Epidermal melanocyte (primary cell): ENCODE measurements at regions not wholly inside any gene's neighbourhood (a gene's known extent, or its start where the extent isn't known, plus 50 kb on each side); places are given as distances from the start of the nearest gene placed in this dataset.

ENCODE experiments used
- DNase-seq: peaks from one replicate; pipeline ENCODE4 v3.0.0; 2011; ENCODE audit warnings: low spot score; ENCODE audit not compliant: insufficient read length

DNA sequence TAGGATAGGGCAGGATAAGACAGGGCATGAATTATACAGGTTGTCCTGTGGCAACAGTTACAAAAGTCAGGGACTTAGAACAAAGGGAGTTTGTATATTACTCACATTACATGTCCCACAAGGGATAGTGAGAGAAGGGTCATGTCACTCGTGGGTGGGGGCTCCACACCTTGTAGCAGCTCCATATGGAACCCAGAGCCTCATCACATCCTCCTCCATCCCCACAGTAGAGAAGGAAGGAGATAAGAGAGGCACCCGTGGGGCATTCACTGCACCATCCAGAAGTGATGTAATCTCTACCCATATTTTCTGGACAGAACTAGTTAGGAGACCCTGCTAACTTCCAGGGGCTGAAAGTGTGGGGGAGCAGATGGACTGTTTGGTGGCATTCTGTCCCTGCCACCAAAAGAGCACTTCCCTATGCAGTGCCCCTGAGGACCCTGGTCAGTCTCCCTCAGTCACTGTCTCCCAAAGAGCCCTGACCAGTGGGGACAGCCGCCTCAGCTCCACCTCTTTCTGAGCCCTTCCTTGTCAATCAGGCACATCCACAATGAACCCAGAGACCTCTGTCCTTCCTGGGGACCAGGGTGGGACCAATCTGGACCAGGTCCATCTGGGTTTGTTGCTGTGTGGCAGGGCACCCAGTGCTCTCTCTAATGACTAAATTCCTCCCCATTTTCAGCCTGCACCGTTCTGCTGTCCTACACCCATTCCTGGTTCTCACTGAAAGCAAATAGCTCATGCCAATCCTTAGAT, 154.8 kb upstream of the ETV3 start:
- no peak for DNase-seq

DNA sequence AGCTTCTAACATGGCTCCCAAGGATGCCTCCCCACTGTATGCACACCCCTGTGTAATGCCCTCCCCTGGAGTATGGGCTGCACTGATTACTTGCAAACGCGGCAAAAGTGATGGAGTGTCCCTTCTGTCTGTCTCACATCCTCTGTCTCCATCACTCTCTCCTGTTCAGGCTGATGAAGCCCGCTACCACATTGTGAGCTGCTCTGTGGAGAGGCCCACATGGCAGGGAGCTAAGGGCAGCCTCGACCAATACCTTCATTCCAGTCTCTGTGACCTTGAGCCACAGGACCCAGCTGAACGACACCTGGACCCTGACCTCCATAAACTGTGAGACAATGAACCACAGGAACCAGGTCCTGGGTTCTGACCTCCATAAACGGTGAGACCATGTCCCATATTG, 154.1 kb upstream of the ETV3 start:
- DNase-seq, result no peak

DNA sequence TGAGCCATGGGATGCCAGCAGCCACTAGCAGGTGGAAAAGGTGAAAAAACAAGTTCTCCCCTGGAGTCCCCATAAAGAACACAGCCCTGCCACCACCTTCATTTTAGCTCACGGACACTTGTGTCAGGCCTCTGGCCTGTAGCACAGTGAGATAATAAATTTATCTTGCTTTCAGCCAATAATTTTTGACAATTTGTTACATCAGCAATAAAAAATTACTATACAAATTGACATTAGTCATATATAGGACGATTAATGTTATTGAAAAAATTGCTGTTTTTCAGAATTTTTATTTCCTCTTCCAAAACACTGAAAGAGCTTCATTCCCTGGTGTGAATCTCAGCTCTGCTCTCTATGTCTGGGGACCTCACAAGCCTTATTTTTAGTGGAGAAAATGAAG, 152.9 kb upstream of the ETV3 start:
- no peak for DNase-seq

DNA sequence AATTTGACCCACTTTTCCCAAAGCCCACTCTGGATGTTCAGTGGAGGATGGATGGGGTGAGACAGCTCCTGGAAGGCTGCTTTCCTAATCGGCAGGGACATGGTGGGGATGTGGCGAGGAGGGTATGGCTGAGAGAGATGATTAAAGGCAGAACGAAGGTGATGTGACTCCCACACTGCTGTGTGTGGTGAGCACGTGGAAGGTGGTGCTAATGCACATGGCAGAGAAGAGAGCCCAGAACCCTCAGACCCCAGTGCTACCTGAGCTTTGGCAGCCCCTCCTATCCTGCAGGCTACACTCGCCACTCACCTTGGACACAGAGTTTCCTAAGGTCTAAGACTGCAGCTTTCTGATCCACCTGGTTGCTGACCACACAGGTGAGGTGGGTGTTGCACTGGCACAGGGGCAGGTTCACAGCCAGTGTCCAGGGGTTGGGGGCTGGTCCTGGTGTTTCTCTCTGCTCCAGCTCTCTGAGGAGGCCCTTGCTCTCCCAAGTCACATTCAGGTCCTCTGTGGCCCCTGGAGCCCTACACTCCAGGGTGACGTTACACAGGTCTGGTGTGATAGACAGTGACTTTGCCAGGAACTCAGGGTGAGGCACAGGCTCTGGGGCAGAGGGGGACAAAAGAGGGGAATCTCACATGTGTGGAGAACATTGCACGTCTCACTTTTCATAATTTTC, 151.4 kb upstream of the ETV3 start:
- no peak for DNase-seq

DNA sequence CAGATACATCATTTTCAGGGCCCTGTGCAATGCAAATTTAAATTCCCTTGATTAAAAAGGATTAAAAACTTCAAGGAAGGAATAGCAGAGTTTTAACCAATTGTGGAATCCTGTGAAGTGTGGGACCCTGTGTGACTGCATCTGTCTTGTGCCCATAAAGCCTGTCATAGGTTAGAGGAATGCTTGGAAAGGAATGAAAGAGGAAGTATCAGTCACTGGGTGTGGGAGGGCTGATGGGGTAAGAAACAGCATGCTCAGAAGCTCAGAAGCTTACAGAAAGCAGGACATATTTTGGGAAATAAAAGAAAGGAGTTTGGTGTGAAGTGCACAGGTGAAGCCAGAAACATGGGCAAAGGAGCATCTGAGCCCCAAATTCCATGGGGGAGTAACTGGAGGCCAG, 150.8 kb upstream of the ETV3 start:
- DNase-seq, result no peak

DNA sequence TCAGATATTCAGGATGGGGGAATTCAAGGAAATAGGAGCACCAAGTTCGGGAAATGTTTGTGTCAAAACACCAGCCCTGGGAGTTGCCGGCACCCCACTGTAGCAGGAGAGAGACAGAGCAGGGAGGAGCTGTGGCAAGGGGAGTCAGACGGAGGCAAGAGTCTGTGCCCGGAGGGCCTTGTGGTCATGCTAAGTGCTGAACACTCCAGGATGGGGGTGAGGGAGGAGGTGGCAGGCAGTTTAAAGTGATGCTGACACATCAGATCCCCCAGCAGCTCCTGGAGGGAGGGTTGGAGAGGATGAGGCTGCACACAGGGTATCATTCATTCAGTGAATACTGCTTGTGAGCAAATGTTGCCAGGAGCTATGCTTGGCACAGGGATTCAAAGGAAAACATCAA, 150.3 kb upstream of the ETV3 start:
- DNase-seq, result no peak

DNA sequence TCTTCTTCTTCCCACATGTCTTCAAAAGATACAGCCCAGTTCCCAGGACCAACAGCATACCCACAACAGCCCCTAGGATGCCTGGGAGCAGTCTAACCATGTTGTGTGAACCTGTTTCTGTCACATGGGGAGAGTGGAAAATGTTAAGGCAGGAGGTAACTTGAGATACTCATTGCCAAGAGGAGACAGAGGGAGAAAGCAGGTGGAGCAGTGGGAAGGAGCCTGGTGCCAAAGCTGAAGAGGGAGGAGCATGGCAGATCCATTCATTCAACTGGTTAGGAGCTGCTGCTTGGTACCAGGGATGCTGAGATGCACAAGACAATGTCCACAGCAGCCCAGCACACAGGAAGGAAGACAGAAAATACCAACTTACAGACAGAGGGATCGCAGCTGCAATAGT, 149.8 kb upstream of the ETV3 start:
- no peak for DNase-seq

DNA sequence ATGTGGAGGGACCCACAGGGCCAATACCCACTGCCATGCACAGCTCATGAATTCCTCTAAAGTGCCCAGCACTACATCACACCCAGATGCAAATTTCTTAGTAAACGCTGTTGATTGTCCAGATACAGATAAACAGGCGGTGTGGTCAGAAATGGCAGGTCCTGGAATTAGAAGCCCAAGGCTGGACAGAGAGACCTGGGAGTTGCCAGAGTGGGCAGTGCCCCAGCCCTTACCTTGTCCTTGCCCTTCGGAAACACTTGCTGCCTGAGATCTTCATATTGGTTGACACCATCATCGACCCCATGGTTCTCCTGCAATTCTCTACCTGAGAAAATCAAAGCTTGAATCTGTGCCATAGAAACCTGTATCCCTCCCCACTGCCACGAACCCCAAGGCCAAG, 149.3 kb upstream of the ETV3 start:
- no peak for DNase-seq

DNA sequence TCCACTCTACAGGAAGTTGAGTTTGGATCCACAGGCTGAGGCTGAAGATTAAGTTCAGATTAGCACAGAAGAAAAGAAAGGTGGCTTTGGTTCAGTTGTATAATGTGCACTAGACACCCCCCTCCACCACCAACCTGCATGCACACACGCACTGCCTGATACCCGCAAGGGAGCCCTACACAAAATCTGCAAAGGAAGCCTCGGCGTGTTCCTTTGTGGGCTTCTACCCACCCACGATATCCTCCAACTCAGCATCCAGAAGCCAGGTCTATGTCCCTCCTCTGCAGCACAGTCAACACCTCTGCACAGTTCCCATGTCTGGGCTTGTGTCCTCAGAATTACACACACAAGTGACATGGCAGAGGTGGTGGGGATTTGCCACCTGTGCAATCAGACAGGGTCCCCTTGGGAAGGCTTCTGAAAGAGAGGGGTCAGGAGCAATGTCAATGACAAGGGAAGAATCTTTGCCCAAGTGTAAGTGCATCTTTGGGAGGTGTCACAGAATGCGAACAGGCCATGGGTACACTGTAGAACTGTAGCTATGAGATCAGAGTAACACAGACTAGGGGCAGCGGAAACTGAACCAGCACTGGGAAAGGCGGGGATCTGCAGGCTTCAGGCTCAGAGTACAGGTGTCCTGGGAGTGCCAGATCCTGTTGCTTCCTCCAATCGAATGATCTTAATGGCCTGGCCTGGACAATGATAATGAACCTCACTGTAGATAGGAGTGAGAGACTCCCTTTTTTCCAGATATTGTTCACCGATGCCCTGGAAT, 148.6 kb upstream of the ETV3 start:
- DNase-seq, result no peak

DNA sequence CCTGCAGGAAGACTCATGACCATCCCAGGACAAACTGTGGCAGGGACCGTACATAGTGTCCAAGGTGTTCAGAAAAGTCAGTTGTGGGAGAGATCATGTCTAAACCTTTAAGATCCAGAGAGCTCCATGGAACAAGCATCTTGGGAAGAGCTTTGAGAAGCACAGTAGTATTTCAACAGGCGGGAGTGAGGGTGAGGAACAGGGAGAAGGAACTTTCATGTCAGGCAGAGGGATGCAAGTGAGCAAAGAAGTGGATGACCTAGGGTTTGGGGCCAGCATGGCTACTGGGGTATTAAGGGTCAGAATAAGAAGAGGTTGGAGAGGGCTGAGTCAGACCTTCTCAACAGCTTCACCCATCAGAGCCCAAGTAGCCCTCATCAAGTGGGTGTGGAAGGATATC, 147.9 kb upstream of the ETV3 start:
- DNase-seq, result no peak

DNA sequence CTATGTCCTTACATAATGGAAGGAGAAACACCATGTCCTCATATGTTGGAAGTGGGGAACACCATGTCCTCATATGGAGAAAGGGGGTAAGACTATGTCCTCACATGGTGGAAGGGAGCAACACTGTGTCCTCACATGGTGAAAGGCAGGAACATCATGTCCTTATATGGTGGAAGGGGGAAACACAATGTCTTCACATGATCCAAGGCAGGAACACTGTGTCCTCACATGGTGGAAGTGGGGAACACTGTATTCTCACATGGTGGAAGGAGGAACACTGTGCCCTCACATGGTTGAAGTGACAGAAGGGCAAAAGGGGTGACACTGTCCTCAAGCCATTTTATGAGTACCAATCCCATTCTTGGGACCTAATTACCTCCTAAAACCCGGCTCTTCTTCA, 146.3 kb upstream of the ETV3 start:
- DNase-seq, result no peak

DNA sequence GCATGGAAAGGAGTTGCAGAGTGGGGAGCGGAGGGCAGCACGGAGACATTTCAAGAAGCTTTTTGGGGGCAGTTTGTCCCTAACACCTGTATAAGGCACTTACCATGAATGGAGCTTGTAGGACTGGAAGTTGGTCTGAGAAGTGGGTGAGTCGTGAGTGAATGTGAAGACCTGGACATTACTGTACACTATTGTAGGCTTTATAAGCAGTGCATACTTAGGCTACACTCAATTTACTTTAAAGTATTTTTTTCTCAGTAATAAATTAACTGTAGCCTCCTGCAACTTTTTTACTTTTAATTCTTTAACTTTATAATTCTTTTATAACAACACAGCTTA, 141.6 kb upstream of the ETV3 start:
- no peak for DNase-seq

DNA sequence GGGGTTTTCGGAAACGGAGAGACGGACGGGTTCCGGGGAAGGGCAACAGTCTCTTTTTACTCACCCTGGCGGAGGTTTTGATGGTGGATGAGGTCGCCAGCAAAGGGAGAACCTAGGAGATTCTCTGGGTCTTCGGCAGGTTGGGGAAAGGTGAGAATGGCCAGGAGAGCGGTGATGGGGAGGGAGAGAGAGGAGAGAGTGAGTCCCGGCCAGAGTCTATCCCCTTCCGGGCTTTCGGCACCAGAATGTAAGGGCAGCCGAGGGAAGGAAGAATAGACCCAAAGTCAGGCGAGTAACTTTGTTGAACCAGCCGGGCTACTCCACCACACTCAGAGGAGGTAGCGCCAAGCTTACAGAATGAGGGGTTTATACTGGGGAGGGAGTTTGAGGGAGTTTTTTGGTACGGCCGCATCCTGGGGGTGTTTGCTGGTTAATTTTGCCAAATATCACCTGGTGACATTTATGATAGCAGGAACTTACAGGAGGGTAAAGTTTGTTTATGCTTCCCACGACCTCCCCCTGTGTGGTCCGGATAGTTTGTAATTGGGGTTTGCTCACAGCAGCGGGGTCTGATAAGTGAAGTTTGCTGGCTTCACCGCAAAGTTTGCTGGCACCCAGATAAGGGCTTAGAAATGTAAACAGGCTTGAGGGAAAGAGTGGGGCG, 141.1 kb upstream of the ETV3 start:
- DNase-seq, result no peak

DNA sequence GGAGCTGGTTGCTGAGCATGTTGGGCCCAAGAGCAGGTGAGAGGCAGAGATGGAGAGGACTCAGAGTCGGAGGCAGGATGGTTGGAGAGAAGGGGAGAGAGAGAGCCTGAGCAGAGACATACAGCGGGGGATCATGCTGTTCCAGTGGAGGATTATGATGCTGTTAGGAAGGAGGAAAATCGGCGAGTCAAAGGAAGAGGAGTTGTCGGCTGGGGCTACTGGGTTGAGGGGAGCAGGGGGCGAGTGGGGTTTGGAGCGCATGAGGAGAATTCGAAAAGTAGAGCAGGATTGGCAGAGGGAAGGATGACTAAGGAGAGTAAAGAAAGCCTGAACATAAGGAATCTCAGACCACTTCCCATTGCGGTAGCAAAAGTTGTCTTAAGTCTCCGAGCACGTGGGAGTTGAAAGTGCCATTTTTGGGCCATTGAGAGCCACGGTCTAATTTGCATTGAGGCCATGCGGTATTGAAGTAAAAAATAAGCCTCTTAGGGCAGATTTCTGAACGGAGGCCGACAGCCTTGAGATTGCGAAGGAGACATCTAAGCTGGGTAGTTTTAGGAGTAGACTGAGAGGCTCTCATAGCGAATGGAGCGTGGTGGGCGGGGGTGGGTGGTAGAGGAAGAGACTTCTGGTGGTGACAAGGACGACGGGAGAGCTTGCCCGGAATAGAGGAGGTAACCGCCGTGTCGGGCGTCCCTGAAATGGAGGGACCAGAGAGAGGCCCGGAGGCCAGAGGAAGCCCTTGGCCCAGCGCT, 140.4 kb upstream of the ETV3 start:
- no peak for DNase-seq

DNA sequence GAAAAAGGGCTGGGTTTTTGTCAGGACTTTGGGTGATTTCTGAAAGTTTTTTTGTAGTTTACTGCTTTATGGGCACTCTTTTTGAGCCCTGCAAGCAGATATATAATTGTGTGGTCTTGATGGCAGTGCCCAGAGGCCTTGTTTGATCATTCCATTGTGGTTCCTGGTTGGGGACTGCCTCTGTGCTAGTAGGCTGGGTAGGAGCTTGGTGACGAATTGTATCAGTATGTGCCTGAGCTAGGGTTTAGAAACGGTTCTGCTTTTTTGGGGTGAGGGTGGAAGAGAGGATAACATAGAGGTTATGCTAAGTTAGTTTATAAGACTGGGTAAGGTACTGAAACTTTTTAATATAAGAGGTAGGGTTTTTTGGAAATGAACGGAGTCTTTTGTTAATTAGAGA, 139.7 kb upstream of the ETV3 start:
- no peak for DNase-seq

DNA sequence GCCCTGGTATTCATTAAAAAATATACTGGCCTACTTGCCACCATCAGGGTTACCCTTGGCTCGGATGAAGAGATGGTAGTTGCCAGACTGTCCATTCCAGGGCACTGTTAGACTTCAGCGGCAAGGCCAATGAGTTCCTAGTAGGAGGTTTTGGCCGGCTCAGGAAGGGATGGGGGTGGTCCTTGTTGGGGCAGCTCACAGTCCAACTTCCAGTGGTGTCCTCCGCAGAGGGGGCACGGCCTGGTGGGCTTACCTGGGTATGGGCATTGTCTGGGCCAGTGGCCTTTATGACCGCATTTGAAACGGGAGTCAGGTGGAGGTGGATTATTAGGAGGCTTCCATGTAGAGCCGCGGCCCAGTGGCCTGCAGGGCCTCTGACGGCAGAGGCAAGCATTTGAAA, 139.1 kb upstream of the ETV3 start:
- no peak for DNase-seq

DNA sequence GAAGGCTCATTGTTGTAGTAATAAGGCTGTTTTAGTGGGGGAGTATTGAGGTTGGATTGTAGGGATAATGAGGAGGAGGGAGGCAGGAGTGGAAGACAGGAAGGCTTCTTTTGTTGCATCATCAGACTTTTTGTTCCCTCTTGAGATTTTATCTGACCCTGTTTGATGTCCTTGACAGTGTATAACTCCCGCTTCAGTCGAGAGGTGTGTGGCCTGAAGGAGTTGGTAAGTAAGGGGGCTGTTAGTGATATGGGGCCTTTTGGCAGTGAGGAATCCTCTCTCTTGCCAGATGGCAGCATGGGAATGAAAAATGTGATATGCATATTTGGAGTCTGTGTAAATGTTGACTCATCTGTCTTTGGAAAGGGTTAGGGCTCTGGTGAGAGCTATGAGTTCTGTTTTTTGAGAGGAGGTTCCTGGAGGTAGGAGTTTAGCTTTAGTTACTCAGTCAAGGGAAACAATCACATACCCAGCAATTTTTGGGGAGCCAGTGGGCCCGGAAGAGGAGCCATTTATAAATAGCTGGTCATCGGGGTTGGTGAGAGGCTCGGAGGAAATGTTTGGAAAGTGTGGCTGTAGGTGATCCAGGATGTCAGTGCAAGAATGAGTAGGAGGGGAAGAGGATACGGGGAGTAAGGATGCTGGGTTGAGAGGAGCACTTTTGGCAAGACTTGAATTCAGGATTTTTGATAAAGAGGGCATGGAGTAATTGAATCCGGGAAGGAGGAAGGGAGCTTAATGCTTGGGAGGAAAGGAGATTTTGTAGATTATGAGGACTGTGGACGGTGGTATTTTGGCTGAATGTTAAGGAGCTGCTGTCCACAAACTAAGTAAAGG, 136.7 kb upstream of the ETV3 start:
- no peak for DNase-seq

DNA sequence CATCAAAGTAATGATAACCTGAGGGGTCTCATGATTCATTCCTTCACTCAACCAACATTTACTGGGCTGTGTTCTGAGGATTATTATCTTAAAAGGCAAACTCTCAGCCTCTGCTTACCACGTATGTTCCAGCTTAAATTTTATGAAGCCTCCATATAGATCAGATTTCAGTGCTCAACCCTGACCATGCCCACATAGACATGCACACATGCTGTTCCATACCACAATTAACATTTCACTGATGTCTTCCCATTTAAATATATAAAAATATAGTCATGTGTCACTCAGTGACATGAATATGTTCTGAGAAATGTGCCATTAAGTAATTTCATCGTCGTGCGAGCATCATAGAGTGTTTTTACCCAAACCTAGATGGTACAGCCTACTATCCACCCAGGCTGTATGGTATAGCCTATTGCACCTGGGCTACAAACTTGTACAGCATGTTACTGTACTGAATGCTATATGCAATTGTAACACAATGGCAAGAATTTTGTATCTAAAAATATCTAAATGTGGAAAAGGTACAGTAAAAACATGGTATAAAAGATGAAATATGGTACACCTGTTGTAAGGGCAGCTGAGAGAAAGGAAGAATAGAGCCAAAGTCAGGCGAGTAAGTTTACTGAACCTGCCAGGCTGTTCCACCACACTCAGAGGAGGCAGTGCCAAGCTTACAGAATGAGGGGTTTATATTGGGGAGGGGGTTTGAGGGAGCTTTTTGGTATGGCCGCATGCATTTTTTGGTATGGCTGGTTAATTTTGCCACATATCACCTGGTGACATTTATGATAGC, 134.7 kb upstream of the ETV3 start:
- DNase-seq, result no peak

DNA sequence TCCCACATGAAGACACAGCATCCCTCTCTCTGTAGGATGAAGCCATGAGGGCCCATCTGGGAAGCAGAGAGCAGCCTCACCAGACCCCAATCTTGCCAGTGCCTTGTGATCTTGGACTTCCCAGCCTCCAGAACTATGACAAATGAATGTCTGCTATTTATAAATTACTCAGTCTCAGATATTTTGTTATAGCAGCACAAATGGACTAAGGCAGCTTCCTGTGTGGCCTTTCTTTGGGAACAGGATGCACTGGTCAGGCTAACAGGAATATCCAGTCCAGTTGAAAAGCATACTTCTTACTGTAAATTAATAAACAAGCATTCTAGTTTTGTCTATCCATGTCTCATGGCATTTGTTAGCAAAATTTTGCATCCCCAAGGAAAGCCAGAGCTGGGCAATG, 134.1 kb upstream of the ETV3 start:
- no peak for DNase-seq
